T-helper 17 cell (primary cell): ENCODE measurements at regions not wholly inside any gene's neighbourhood (a gene's known extent, or its start where the extent isn't known, plus 50 kb on each side); places are given as distances from the start of the nearest gene placed in this dataset.

Experiments
- ATAC-seq: fragments of 150-1000 bp; cut with Tn5 transposase; 2 replicates; pipeline ENCODE4 v1.10.0; 2021; ENCODE audit warnings: mild to moderate bottlenecking, moderate library complexity
- DNase-seq, 3 donors: peaks; one replicate each; pipeline versions ENCODE4 v3.0.0 to v3.0.0-alpha.2; 2020 to 2021
- H3K9me3 ChIP-seq: one replicate; pipeline ENCODE4 v1.7.0; 2013; ENCODE audit warnings: low read length, mild to moderate bottlenecking; ENCODE audit not compliant: control insufficient read depth, poor library complexity, severe bottlenecking
- H3K27ac Mint-ChIP-seq: one replicate; pipeline ENCODE4 v1.8.0; 2022; ENCODE audit warnings: mild to moderate bottlenecking, moderate library complexity, mixed read lengths
- H3K27me3 Mint-ChIP-seq: one replicate; pipeline ENCODE4 v1.8.0; 2022; ENCODE audit warnings: mixed read lengths
- H3K36me3 Mint-ChIP-seq: one replicate; pipeline ENCODE4 v1.8.0; 2022; ENCODE audit warnings: low read depth, mixed read lengths
- H3K4me1 Mint-ChIP-seq: one replicate; pipeline ENCODE4 v1.8.0; 2022; ENCODE audit warnings: mild to moderate bottlenecking, mixed read lengths
- H3K4me3 Mint-ChIP-seq: one replicate; pipeline ENCODE4 v1.8.0; 2022; ENCODE audit warnings: mild to moderate bottlenecking, moderate library complexity, mixed read lengths

DNA sequence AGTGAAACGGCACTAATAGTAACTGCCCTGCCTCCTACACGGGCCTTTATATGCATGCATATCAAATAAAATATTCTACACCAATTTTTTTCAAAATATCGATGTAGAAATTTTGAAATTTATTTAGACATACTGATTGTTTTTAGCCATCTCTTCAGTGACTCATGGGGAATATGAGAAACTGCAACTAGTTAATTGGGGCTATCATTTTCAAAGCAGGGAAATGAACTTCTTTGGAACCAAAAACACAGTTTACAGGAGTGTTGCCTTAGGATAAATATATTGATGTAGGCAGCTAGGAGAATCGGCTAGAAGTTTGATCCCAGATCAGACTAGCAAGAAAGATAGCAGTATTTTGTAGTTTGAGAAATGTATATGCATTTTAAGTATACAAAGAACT, 1010.8 kb upstream of the AGA start:
- Mint-ChIP-seq H3K27me3 (no peaks in the 10 kb centered on the region), H3K4me1 (no peaks in the 10 kb centered on the region), H3K27ac (no peak overlapping the region), H3K4me3 (no peak overlapping the region), H3K36me3 (no peaks in the 10 kb centered on the region)
- DNase-seq (no peak), ATAC-seq (no peak)
- H3K9me3 ChIP-seq: no peaks in the 10 kb centered on the region

DNA sequence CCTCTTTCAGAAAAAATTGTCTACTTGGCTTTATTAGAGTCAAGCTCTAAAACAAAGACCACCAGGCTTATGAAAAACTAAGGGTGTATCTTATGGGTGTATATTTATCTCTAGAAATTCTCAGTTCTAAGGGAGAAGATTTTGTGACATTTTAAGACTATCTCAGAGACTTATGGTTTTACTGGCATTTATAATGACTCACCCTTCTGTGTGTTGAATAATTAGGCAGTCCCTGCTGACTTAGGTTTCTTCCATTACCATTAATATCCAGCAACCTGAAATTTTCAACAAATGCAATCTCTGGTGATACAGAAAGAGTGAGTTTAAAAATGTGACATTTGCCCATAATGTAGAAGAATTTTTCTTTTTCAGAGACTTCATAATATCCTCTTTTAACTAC, 1015.0 kb upstream of the AGA start:
- Mint-ChIP-seq H3K4me1 (no peaks in the 10 kb centered on the region), H3K36me3 (no peaks in the 10 kb centered on the region), H3K27ac (no peak overlapping the region), H3K27me3 (no peaks in the 10 kb centered on the region), H3K4me3 (no peak overlapping the region)
- no peak for ATAC-seq
- no peak for DNase-seq
- H3K9me3 ChIP-seq: no peaks in the 10 kb centered on the region

DNA sequence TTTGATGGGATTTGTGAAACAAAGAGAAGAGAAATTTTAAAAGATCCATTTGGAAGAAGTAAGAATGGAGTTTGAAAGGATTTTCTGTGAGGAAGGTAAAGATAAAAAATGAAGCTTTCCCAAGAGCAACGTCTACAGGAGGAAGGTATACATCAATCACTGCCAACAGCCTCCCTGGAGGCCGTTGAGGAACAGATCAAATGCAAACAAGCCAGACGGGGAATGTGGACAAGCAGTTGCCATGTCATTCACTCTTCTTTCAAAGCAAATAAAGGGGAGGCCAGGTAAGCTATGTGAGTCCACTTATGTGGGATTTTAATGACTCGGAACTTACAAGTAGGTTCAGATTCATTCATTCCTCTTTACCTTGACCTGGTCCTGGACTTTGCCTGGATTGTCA, 1020.5 kb upstream of the AGA start:
- Mint-ChIP-seq H3K4me3 (no peak overlapping the region), H3K27me3 (no peaks in the 10 kb centered on the region), H3K4me1 (no peaks in the 10 kb centered on the region), H3K36me3 (no peaks in the 10 kb centered on the region), H3K27ac (no peak overlapping the region)
- no peak for ATAC-seq
- H3K9me3 ChIP-seq: no peaks in the 10 kb centered on the region
- no peak for DNase-seq

DNA sequence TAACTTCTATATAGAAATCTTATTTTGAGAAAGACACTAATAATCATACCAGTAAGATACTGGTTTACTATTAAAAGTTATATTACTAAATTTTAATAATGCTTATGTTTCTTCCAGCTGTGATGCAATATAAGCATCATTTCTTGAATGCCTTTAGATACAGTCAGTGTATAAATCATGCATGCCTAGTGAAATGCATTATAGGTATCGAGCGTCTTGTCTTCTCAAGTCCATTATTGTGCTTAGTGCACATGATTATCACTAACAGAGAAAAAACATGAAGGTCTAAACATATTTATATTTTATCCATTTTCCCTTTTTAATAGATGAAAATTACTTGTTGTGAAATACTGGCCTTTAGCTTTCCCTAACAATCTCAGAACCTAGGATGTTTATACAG, 1021.5 kb upstream of the AGA start:
- ATAC-seq (no peak), DNase-seq (no peak)
- Mint-ChIP-seq H3K4me1 (no peaks in the 10 kb centered on the region), H3K27ac (no peak overlapping the region), H3K27me3 (no peaks in the 10 kb centered on the region), H3K4me3 (no peak overlapping the region), H3K36me3 (no peaks in the 10 kb centered on the region)
- no peaks in the 10 kb centered on the region for H3K9me3 ChIP-seq

DNA sequence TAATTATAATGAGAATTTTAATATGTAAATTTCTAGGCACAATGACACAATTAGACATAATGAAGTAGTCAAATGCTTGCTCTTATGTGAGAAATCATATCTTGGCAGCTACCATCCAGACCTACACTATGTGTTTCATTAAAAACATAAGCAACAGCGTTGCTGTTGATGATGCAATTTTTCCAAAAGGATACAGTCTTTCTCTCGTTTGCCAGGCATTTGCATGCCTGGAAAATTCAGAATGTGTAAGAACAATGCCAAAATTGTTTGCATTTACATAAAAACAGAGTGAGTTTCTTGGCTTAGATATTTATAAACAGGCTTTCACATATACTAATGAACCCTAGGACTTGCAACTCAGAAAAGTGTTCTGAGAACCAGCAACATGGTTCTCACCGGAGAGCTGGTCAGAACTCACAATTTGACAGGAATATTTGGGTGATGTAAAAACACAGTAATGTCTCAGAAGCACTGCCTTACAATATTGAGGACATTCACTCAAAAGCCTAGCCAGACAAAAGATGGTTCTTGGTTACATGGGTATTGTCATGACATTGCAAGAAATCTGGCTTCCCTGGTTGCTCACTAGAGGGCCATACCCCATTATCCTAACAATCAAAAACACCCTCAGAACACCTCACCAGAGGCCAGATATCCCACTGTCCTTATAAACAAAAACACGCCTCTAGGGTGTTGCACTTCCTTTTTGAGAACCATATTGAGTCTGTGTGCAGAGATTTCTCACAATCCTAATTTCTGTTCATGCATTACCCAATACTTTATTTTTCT, 1029.0 kb upstream of the AGA start:
- ATAC-seq (no peak), DNase-seq (no peak)
- H3K4me1 Mint-ChIP-seq: no peaks in the 10 kb centered on the region
- no peak overlapping the region for H3K4me3 Mint-ChIP-seq
- H3K27ac Mint-ChIP-seq: no peak overlapping the region
- no peaks in the 10 kb centered on the region for H3K27me3 Mint-ChIP-seq
- no peaks in the 10 kb centered on the region for H3K36me3 Mint-ChIP-seq
- H3K9me3 ChIP-seq: no peaks in the 10 kb centered on the region

DNA sequence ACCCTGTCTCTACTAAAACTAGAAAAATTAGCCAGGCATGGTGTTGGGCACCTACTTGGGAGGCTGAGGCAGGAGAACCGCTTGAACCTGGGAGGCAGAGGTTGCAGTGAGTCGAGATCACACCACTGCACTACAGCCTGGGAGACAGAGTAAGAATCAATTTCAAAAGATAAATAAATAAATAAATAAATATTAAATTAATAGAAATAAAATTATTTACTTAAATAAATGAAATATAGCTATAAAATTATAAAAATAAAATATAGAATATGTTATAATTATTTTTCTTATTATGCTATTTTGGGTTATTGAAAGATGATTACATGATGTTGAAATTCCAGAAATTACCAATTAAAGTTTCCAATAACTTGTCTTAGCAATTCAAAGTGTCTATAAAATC, 1029.8 kb upstream of the AGA start:
- no peak for DNase-seq
- H3K27ac Mint-ChIP-seq: no peak overlapping the region
- no peaks in the 10 kb centered on the region for H3K4me1 Mint-ChIP-seq
- H3K4me3 Mint-ChIP-seq: no peak overlapping the region
- no peaks in the 10 kb centered on the region for H3K36me3 Mint-ChIP-seq
- no peaks in the 10 kb centered on the region for H3K9me3 ChIP-seq
- no peaks in the 10 kb centered on the region for H3K27me3 Mint-ChIP-seq
- ATAC-seq: no peak

DNA sequence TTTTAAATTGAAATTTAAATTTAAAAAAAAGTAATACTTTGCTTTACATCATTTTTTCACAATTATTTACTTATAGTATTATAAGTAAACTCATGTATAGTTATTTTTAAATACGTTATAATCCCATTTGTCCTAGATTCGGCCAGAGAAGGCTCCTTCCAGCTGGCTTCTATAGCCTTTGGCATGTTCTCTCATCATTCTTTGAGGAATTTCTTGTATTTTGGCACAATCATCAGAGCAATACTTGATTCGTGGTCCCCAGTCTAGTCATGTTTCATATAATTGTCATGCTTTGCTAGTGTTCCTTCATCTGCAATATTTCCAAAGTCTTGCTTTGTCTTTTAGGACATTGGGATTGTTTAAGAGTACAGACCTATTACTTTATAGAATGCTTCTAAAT, 1037.9 kb upstream of the AGA start:
- H3K4me1 Mint-ChIP-seq: no peaks in the 10 kb centered on the region
- H3K27me3 Mint-ChIP-seq: no peaks in the 10 kb centered on the region
- H3K9me3 ChIP-seq: no peaks in the 10 kb centered on the region
- H3K27ac Mint-ChIP-seq: no peak overlapping the region
- no peaks in the 10 kb centered on the region for H3K36me3 Mint-ChIP-seq
- DNase-seq (no peak), ATAC-seq (no peak)
- H3K4me3 Mint-ChIP-seq: no peak overlapping the region

DNA sequence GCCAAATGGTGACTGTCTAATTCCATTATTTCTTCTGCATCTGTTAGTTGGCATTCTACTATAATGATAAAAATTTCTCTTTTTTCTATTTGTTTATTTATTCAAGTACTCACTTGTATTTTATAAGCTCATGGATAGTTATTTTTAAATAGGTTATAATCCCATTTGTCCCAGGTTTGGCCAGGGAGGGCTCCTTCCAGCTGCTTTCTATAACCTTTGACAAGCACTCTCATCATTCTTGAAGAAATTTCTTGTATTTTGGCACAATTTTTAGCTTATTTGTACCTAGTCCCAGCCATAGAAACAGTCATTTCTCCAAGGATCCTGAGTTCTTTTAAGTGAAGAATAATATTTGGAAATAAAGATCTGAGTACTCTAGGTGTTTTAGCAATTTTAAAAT, 1038.6 kb upstream of the AGA start:
- Mint-ChIP-seq H3K27ac (no peak overlapping the region), H3K36me3 (no peaks in the 10 kb centered on the region), H3K4me3 (no peak overlapping the region), H3K27me3 (no peaks in the 10 kb centered on the region), H3K4me1 (no peaks in the 10 kb centered on the region)
- DNase-seq: no peak
- H3K9me3 ChIP-seq: no peaks in the 10 kb centered on the region
- no peak for ATAC-seq

DNA sequence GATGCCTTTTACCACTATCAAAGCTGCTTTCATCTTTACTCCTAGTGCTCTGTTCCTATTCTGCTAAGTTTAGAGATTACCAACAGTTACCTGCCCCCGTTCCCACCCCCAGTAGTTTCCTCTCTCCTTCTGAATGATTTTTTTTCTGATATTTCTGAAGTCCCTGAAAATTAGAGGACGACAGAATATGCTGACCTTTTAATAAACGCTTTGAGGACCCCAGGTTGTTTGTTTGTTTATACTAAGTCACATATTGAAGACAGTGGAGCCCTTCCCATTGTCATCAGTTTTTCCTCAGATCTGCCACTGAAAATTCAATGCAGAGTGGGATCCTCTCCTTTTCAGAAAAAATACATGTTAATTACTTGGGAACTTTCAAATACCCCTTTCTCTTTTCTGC, 1039.3 kb upstream of the AGA start:
- Mint-ChIP-seq H3K27ac (no peak overlapping the region), H3K36me3 (no peaks in the 10 kb centered on the region), H3K4me3 (no peak overlapping the region), H3K27me3 (no peaks in the 10 kb centered on the region), H3K4me1 (no peaks in the 10 kb centered on the region)
- DNase-seq: no peak
- ATAC-seq: no peak
- H3K9me3 ChIP-seq: no peaks in the 10 kb centered on the region

DNA sequence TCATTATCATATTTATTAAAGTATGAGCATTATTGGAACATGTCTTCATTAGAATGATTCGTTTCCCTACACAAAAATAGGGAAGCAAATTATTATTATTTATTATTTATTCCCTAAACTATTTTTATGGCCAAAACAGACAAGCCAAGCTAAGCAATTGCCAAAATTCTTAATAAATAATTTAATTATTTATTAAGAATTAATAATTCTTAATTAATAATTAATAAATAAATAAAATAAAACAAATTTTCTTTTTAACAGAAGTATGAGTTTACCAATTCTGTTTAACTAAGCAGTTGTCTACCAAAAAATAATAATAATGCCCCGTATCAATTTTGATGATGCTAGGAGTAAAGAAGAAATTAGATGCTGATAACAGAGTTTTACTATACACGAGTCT, 1080.8 kb upstream of the AGA start:
- H3K9me3 ChIP-seq: no peaks in the 10 kb centered on the region
- ATAC-seq (no peak), DNase-seq (no peak)
- H3K27me3 Mint-ChIP-seq: no peaks in the 10 kb centered on the region
- H3K4me3 Mint-ChIP-seq: no peak overlapping the region
- H3K36me3 Mint-ChIP-seq: no peaks in the 10 kb centered on the region
- no peaks in the 10 kb centered on the region for H3K4me1 Mint-ChIP-seq
- no peak overlapping the region for H3K27ac Mint-ChIP-seq

DNA sequence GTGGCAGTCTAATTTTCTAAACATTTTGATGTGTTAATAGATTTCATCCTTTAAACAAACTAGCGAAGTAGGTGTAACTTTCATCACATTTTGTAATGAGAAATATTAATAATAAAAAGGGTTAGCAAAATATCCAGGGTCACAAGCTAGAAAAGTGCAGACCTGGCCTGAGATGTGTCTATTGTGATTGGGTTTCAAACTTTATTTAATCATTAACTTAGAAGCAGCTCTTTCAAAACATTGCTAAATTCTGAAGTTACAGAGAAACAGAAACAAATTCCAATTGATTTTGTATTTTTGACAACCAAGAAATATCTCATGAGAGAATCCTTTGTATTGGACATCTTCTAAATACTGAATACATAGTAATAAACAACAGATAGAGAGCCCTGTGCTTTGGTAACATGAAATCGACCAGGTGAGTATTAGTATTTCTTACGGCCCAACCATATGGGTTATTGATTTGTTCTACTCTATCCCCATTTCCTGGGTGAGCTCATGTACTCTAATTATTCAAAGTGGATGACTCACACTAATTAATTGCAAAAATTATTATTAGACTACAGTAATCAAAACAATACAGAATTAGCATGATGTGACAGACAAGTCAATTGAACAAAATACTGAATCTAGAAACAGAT, 1093.8 kb upstream of the AGA start:
- no peaks in the 10 kb centered on the region for H3K36me3 Mint-ChIP-seq
- no peak overlapping the region for H3K27ac Mint-ChIP-seq

DNA sequence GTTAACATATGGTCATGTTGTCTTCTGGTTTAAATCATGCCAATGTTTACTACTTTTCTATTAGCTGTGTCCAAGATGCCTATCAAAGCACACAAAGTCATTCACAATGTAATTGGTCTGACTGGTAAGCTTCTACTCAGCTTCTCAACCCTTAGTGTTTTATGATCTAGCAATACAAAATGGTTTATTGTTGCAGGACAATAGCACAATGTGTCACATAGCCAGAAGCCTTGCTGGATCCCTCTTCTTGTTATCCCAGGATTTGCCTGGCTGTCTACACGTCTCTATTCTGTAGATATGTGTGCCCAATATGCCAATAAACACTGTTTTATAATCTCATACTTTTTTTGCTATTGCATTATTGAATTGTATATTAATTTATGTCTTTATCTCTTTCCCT, 1111.0 kb upstream of the AGA start:
- Mint-ChIP-seq H3K4me3 (no peak overlapping the region), H3K27ac (no peak overlapping the region), H3K4me1 (no peaks in the 10 kb centered on the region), H3K27me3 (no peaks in the 10 kb centered on the region), H3K36me3 (no peaks in the 10 kb centered on the region)
- H3K9me3 ChIP-seq: no peaks in the 10 kb centered on the region
- DNase-seq: no peak
- ATAC-seq: no peak

More for the DNA sequence above, 1093.8 kb upstream of the AGA start:
- Mint-ChIP-seq H3K4me3 (no peak overlapping the region), H3K4me1 (no peaks in the 10 kb centered on the region), H3K27me3 (no peaks in the 10 kb centered on the region)
- H3K9me3 ChIP-seq: no peaks in the 10 kb centered on the region
- DNase-seq (no peak), ATAC-seq (no peak)

DNA sequence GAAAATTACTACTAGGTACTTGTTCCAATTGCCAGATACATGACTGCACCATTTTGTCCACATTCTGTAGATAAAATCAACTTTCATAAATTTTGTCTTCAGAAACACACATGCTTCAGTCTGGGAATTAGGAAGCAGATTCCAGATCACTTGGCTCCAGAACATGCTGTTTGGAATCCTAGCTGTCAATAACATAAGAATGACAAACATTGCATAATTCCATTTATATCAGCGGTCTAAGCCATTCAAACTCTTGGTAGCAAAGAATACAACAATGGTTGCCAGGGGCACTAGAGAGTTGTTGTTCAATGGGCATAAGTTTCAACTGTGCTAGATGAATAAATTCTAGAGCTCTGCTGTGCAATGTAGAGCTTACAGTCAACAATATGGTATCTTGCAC, 1112.1 kb upstream of the AGA start:
- Mint-ChIP-seq H3K36me3 (no peaks in the 10 kb centered on the region), H3K27me3 (no peaks in the 10 kb centered on the region), H3K4me3 (no peak overlapping the region), H3K4me1 (no peaks in the 10 kb centered on the region), H3K27ac (no peak overlapping the region)
- ATAC-seq (no peak), DNase-seq (no peak)
- no peaks in the 10 kb centered on the region for H3K9me3 ChIP-seq

DNA sequence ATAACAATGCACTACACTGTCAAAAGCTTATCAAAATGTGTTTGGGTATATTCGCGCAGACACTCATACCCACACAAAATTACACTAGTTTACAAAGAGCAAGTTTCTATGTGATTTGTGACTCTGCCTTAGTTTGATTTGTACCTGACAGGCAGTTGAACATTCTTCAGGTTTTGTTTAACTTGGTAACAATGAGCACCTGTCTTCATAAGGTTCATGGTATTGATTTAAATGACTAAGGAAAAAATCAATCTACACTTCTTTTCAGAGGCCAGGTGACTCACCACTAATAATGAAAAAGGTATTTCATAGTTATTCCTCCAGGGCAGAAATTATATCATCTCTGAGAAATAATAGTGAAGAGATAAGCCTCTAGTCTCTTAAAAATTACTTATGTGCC, 1114.6 kb upstream of the AGA start:
- no peaks in the 10 kb centered on the region for H3K27me3 Mint-ChIP-seq
- H3K9me3 ChIP-seq: no peaks in the 10 kb centered on the region
- H3K27ac Mint-ChIP-seq: no peak overlapping the region
- H3K4me1 Mint-ChIP-seq: no peaks in the 10 kb centered on the region
- no peak for DNase-seq
- ATAC-seq: no peak
- H3K36me3 Mint-ChIP-seq: no peaks in the 10 kb centered on the region
- H3K4me3 Mint-ChIP-seq: no peak overlapping the region
